Choroid plexus epithelial cell (primary cell): ENCODE measurements at regions not wholly inside any gene's neighbourhood (a gene's known extent, or its start where the extent isn't known, plus 50 kb on each side); places are given as distances from the start of the nearest gene placed in this dataset.
"Not testable (repeated sequence)": the region's sequence is repeated elsewhere in the genome, so short reads cannot be mapped to it uniquely, and the experiment has no call there.

Source experiments
- DNase-seq: peaks from one replicate; pipeline ENCODE4 v3.0.0-alpha.2; 2010; ENCODE audit warnings: low read depth
- H3K4me3 ChIP-seq: 2 replicates; pipeline ENCODE4 v1.5.1; 2011; ENCODE audit warnings: low read depth, mild to moderate bottlenecking, control low read depth, low read length, moderate library complexity
- CTCF ChIP-seq: conservative IDR thresholded peaks from 2 replicates; pipeline ENCODE4 v1.5.1; 2011; ENCODE audit warnings: low read depth, mild to moderate bottlenecking, control low read depth, inconsistent platforms, low read length, moderate library complexity

- H3K4me3 ChIP-seq = no peak overlapping the region
- no peak for TF ChIP-seq CTCF
- no peak for DNase-seq
These were observed 61.4 kb downstream of the NXNL2 start for GRCh38 chr9:88596376-88596775.

- TF ChIP-seq CTCF = no peak
- H3K4me3 ChIP-seq = no peak overlapping the region
- peak; percentile 26 for DNase-seq
These were observed 70.0 kb downstream of the NXNL2 start for GRCh38 chr9:88604836-88605511.

GRCh38 chr9:88605512-88606362, 70.8 kb downstream of the NXNL2 start:
- no peak for TF ChIP-seq CTCF

GRCh38 chr9:88614359-88614758, 79.4 kb downstream of the NXNL2 start:
- no peak overlapping the region for H3K4me3 ChIP-seq
- DNase-seq = no peak
- TF ChIP-seq CTCF = no peak

More at GRCh38 chr9:88605512-88606362, 70.8 kb downstream of the NXNL2 start:
- no peak overlapping the region for H3K4me3 ChIP-seq
- DNase-seq = peak; percentile 74

- H3K4me3 ChIP-seq = no peak overlapping the region
- no peak for TF ChIP-seq CTCF
- DNase-seq = no peak
These were observed 88.7 kb downstream of the NXNL2 start for GRCh38 chr9:88623698-88624097.

GRCh38 chr9:88628114-88628513, 93.1 kb downstream of the NXNL2 start:
- DNase-seq = no peak
- TF ChIP-seq CTCF = no peak

GRCh38 chr9:88628811-88629210, 93.8 kb downstream of the NXNL2 start:
- H3K4me3 ChIP-seq = no peak overlapping the region
- no peak for DNase-seq
- no peak for TF ChIP-seq CTCF

More at GRCh38 chr9:88628114-88628513, 93.1 kb downstream of the NXNL2 start:
- H3K4me3 ChIP-seq = no peak overlapping the region

- DNase-seq, H3K4me3 ChIP-seq: not testable (repeated sequence)
These were observed 95.6 kb downstream of the NXNL2 start for GRCh38 chr9:88630574-88630973.
